Heart left ventricle (tissue), 13 donors: ENCODE measurements at regions not wholly inside any gene's neighbourhood (a gene's known extent, or its start where the extent isn't known, plus 50 kb on each side); places are given as distances from the start of the nearest gene placed in this dataset.

ENCODE experiments used
- CTCF ChIP-seq, 12 donors: fragments of 200-600 bp; sonication (generic) in 4 of 12; IDR thresholded peaks; one replicate each; pipeline versions ENCODE4 v1.5.0 to v1.8.0; 2018 to 2022; ENCODE audit warnings: antibody characterized with exemption in 12 of 12, mild to moderate bottlenecking in 5 of 12
- POLR2A ChIP-seq, 2 donors: fragments of 450-650 bp; IDR thresholded peaks; one replicate each; pipeline ENCODE4 v1.6.1; 2017; ENCODE audit warnings: antibody characterized with exemption in 2 of 2, mild to moderate bottlenecking in 2 of 2, moderate library complexity in 2 of 2
- donor health status: ischemic (EF 13 %, LVEDD 7.1; RV severe dilation, severe dysfunction).
- donor health status: DM: no; HTN: yes; CAD: no.
- donor health status: DM: no; HTN: no; CAD: no.
- donor health status: ischemic (EF 25% LVEDD 6.9; RV normal size, moderate dysfunction).
- donor health status: ischemic (EF 25% LVEDD 5.7; RV mildly dilated, moderate dysfunction).
- donor health status: ischemic (EF 35%, LVEDD 5.7; RV mildly dilated, moderate dysfunction).
- donor health status: nonischemic (EF 11% LVEDD 7.7; RV severe dilation, severe dysfunction).
- donor health status: DM: yes; HTN: yes; CAD: no.
- donor health status: PGD.
- donor health status: ischemic (EF 29% LVEDD 5.4; RV normal size, mild dysfunction).
- donor health status: nonischemic (EF 23%, LVEDD 6.1; RV moderate dilation, normal function).

GRCh38 chr6:148653138-148653776 is 93.6 kb upstream of the UST start:
- TF ChIP-seq CTCF (IDR thresholded peaks at IDR 0.05) (no peak), POLR2A (IDR thresholded peaks at IDR 0.05) (no peak)
